Activated effector memory CD4-positive, alpha-beta T cell treated with Interleukin-2 at 50 U/mL for 16 hours (primary cell): ENCODE measurements at regions not wholly inside any gene's neighbourhood (a gene's known extent, or its start where the extent isn't known, plus 50 kb on each side); places are given as distances from the start of the nearest gene placed in this dataset.

ENCODE experiments used
- DNase-seq: peaks from one replicate; pipeline ENCODE4 v3.0.0-alpha.2; 2020

- DNase-seq: no peak
Observed at GRCh38 chr17:77720946-77721845, 237.3 kb upstream of the TNRC6C start.

GRCh38 chr17:77721846-77722160, 236.7 kb upstream of the TNRC6C start:
- no peak for DNase-seq

- DNase-seq: no peak
Observed at GRCh38 chr17:77722366-77722765, 236.1 kb upstream of the TNRC6C start.

DNA sequence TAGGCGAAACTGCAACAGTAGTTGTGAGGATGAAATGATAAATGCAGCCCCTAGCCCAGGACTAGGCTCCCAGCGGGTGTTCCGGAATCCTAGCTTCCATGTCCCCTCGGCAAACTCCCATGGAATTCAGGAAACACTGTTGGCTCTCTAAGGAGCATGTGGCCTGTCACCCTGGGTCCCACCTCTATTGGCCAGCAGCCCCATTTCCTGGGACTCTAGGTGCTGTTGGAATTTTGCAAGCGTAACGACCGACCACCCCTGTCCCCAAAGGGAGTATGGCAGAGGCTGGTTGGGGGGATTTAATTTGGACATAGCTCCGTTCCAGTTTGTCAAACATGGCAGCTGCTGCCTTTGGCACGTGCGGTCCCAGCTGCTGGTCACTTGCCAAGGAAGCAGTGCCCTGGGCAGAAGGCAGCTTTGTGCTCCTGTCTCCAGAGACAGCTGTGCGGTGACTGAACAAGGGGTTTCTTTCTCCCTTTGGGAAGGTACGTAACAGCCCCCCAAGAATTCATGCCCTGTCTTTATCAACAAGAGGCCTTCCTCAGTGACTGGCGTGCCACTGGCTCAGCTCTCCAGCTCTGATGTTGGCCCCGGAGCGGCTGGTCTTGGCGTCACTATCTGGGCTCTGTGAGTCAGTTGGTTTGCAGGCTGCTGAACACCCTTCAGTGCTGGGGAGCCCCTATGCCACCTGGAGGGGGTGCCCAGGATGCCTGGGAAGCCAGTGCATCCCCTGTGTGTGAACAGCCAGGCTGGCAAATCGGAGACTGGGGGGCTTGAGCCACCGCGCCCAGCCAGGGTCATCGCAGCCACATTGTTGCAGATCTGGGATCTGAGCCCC, 235.2 kb upstream of the TNRC6C start:
- no peak for DNase-seq

DNA sequence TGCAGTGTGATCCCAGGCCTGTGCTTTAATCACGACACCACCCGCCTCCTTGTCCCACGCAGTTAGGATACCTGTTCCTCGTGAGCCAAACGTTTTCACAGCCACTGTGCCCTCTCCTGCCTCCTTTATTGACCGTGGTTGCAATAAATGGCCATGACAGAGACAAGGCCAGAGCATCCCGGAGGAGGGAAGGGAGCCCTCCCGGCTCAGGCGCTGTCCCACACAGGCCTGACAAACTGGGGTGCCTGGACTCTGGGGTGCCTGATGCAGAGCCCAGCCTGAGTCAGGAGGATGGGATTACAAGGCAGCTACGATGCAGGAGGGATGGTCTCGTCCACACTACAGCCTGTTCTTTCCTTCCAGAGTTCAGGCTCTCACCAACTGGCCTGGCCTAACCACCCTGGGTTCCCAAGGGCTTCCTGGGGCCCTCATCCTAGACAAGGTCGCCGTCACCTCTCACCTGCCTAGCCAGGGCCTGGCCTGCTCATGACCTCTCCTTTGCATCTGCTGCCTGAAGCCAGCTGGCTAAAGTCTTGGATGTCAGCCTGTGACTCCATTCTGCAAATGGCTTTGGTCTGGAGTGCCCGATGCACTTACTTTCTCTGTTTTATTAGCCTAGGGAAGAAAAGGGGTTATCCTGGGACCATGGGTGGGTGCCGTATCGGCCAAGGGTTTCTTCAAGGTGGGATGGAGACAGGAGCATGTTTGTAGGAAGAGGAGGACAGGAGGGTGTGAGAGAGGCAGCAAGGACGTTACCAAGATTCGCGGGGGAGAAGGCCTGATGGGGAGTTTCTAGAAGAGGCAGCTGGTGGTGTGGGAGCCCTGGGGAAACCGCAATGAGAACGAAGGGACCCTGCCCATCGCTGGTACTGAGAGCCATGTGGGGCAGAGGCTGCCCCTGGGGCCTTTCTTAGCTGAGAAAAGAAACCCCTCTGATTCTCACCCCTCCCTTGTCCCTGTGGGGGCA, 234.3 kb upstream of the TNRC6C start:
- DNase-seq: no peak

GRCh38 chr17:77724876-77725615, 233.5 kb upstream of the TNRC6C start:
- DNase-seq: no peak

GRCh38 chr17:77725846-77726245, 232.7 kb upstream of the TNRC6C start:
- no peak for DNase-seq

DNA sequence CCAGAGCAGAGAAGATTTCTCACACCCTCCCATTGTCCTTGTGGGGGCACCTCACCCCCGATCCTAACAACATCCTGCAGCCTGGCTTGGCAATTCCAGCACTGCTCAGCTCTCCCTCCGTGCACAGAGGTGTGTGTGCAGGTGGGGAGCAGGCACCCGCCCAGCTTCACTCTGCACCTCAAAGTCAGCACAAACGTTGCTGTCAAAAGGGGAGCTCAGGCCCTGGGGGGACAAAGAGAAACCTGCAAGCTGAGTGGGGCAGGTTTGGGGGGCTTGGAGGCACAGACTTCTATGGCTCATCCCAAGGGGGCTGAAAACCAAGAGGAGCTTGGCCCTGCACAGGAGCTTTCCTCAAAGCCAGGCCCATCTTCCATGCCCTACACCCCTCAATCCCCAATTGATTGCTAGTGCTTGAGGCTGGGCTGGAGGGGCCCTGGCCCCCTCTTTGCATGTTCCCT, 231.9 kb upstream of the TNRC6C start:
- no peak for DNase-seq

DNA sequence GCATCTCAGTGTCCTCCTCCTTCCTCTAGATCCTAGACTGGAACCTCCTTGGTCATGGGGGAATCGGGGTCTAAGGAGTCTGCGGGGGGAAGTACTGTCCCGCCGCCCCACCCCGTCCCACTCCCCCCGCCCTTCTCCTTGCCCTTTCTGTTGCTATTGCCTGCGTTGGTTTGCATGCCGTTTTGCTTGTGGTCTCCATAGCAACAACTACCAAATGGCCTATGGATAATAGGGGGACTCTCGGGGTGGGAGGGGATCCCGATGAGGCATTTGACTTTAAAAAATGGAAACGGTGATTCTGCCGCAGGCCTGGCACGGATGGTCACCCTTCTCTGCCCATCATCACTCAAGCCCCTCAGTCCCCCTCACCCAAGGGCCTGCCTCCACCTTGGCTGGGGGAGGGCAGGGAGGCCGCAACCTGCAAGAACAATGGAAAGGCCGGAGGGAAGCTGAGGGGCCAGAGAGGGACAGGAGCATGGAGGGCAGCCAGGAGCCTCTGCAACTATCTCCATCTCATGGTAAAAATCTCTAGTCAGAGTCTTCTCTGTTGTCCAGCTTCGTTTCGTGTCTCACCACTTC, 231.4 kb upstream of the TNRC6C start:
- no peak for DNase-seq

DNA sequence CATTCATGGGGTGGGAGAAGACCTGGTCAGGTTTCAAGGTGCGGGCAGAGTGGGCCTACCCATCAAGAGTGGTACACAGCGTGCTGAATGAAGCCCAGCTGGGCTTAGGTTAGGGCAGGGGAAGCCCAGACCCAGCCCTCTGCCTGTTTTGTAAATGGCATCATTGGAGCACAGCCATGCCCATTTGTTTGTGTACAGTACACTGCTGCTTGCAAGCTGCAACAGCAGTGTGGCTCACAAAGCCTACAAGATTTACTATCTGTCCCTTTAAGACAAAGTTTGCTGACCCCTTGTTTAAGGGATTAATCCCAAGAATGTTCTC, 230.1 kb upstream of the TNRC6C start:
- DNase-seq: no peak

DNA sequence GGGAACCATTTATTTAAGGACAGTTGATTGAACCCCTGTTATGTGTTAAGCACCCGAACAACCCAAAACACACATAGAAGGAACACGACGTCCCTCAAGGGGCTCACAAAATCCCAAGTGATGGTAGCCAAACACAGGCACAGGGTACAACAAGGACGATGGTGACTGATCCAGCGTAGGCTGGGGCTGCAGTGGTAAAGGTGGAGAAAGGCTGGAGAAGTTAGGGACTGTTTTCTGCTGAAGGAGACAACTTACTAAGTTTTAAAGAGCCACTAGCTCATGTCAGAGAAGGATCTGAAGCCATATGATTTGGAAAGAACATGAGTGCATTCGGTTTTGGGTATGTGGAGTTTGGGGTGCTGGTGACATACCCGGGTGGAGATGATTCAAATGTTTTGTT, 229.6 kb upstream of the TNRC6C start:
- no peak for DNase-seq

DNA sequence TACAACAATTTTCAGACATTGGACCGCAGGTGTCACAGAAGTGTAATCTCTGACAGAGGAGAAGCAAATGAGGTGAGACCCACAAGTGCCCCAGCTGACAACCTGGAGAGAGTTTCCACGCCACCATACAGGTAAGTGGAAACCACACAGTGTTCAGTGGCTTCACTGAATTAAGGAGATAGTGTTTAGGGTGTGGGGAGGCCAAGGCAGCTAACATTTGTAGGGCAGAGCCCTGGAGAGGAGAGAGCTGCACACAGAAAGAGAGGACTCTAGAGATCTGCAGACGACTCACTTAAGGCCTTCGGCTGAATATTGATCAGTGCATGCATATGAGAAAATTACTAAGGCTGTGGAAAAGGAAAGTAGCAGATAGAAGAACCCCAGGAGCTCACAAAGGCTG, 228.9 kb upstream of the TNRC6C start:
- no peak for DNase-seq

- no peak for DNase-seq
Observed at GRCh38 chr17:77730376-77730775, 228.1 kb upstream of the TNRC6C start.

DNA sequence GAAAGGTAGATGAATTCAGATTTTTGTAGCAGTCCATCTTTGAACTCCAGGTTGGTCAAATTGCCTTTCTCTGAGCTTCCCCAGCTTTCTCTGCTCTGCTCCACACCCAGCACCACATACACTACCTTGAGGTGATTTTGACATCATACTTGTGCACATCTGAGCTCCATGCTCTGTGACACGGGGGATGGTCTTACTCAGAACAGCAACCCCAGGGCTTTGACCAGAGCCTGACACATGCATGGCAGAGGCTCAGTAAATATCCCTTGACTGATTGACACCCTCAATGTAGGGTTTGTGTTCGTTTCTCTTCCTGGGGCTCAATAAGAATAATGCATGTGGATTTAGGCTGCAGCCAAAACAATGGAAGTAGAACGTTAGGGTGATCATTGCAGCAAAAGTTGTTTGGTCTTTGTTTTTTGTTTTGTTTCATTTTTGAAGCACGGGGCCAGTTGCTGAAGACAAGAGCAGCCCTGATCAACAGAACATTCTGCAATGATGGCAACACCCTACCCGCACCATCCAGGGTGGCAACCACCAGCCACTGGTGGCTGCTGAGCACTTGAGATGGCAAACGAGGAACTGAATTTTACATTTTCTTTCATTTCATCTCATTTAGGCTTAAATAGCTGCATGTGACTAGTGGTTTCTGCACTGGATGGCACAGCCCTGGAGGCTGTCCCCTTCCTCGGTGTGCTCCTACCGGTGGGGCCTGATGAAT, 224.8 kb upstream of the TNRC6C start:
- no peak for DNase-seq

GRCh38 chr17:77734371-77735080, 224.0 kb upstream of the TNRC6C start:
- no peak for DNase-seq

- no peak for DNase-seq
Observed at GRCh38 chr17:77735081-77735565, 223.4 kb upstream of the TNRC6C start.

GRCh38 chr17:77735566-77736198, 222.8 kb upstream of the TNRC6C start:
- no peak for DNase-seq

DNA sequence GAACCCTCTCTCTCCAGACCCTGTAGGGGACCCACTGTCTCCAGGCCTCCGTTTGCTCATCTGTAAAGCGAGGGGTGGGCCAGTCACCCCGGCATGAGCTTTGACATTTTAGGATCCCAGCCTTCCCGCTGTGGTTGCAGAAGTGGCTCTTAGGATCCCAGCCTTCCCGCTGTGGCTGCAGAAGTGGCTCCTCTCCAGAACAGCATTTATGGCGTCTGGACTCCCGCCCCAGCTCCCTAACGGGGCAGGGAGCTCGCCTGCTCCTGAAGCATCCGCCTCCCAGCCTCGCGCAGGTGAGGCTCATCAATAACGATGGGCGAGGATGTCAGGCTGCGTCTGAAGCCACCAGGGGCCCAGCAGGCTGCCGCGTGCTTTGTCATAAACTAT, 222.3 kb upstream of the TNRC6C start:
- no peak for DNase-seq

DNA sequence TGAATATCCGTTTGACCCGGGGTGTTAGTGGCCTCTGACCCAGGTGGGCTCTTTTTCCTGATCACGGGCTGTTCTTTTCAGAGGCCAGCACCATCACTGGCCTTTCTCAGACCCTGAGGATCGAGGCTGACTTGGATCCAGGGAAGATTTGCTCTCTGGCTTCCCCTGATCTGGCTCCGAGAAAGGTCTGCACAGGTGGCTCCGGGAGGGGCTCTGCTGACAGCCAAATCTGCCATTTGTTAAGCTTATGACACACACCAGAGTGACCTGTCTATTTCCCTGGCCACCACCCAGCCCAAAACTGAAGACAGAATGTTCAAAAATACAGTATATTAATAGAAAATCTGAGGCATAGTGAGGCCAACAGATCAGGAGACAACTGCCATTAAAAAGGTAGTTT, 221.8 kb upstream of the TNRC6C start:
- no peak for DNase-seq
